CD14-positive monocyte (primary cell): ENCODE measurements at regions not wholly inside any gene's neighbourhood (a gene's known extent, or its start where the extent isn't known, plus 50 kb on each side); places are given as distances from the start of the nearest gene placed in this dataset.

Experiments used
- DNase-seq, 3 donors: peaks; one replicate each; pipeline ENCODE4 v3.0.0-alpha.2; 2011 to 2022
- H2AFZ ChIP-seq: 2 replicates; pipeline ENCODE4 v1.6.0; 2012; ENCODE audit warnings: mild to moderate bottlenecking, low read depth, low read length, inconsistent platforms; ENCODE audit not compliant: insufficient read depth, poor library complexity, severe bottlenecking
- H3K27ac ChIP-seq, 2 donors: 1 replicate in 1 of 2; 2 replicates in 1 of 2; pipeline ENCODE4 v1.5.1; 2012 to 2013; ENCODE audit warnings: low read length in 2 of 2, control low read depth in 1 of 2, inconsistent platforms in 1 of 2, low read depth in 1 of 2, mild to moderate bottlenecking in 1 of 2
- H3K27me3 ChIP-seq, 2 donors: one replicate each; pipeline versions ENCODE4 v1.6.0 to v1.6.1; 2011 to 2013; ENCODE audit warnings: low read length in 2 of 2; ENCODE audit not compliant: control insufficient read depth in 2 of 2, insufficient read depth in 2 of 2
- H3K36me3 ChIP-seq, 2 donors: replicated peaks in 1 of 2; 1 replicate in 1 of 2; 2 replicates in 1 of 2; pipeline versions ENCODE4 v1.5.1 to v1.6.1; 2012 to 2013; ENCODE audit warnings: low read length in 2 of 2, control low read depth in 1 of 2, inconsistent platforms in 1 of 2, mild to moderate bottlenecking in 1 of 2; ENCODE audit not compliant: insufficient read depth in 2 of 2, control insufficient read depth in 1 of 2
- H3K4me1 ChIP-seq, 2 donors: 1 replicate in 1 of 2; 2 replicates in 1 of 2; pipeline versions ENCODE4 v1.5.1 to v1.6.1; 2012 to 2013; ENCODE audit warnings: low read length in 2 of 2, control low read depth in 1 of 2, inconsistent platforms in 1 of 2, mild to moderate bottlenecking in 1 of 2, moderate library complexity in 1 of 2; ENCODE audit not compliant: insufficient read depth in 2 of 2, control insufficient read depth in 1 of 2
- H3K4me2 ChIP-seq: replicated peaks from 2 replicates; pipeline ENCODE3; 2012; ENCODE audit warnings: low read length, moderate library complexity, mild to moderate bottlenecking; ENCODE audit not compliant: poor library complexity, severe bottlenecking; ENCODE audit errors: extremely low read depth
- H3K4me3 ChIP-seq, 3 experiments: fragments of 200-600 bp in 1 of 3; sonication (generic) in 1 of 3; replicated peaks in 1 of 3; 1 replicate in 2 of 3; 2 replicates in 1 of 3; pipeline ENCODE4 v1.5.1; 2011 to 2013; ENCODE audit warnings: low read length in 3 of 3, mild to moderate bottlenecking in 3 of 3, control low read depth in 2 of 3, low read depth in 2 of 3, inconsistent platforms in 1 of 3, moderate library complexity in 1 of 3
- H3K79me2 ChIP-seq: 2 replicates; pipeline ENCODE4 v1.6.0; 2012; ENCODE audit warnings: mild to moderate bottlenecking, control low read depth, inconsistent platforms, low read length, moderate library complexity; ENCODE audit not compliant: insufficient read depth
- H3K9ac ChIP-seq: 2 replicates; pipeline ENCODE4 v1.6.0; 2017; ENCODE audit warnings: low read length, mild to moderate bottlenecking; ENCODE audit not compliant: insufficient read depth, poor library complexity, severe bottlenecking
- H3K9me3 ChIP-seq, 2 donors: replicated peaks in 1 of 2; 1 replicate in 1 of 2; 2 replicates in 1 of 2; pipeline versions ENCODE4 v1.5.1 to v1.6.1; 2012 to 2013; ENCODE audit warnings: low read length in 2 of 2, control low read depth in 1 of 2; ENCODE audit not compliant: control insufficient read depth in 1 of 2, insufficient read depth in 1 of 2
- H4K20me1 ChIP-seq: 2 replicates; pipeline ENCODE4 v1.6.0; 2012; ENCODE audit warnings: mild to moderate bottlenecking, low read length, control low read depth, moderate library complexity; ENCODE audit not compliant: insufficient read depth
- H3K27ac Mint-ChIP-seq, 7 donors: one replicate each; pipeline ENCODE4 v1.8.0; 2020; ENCODE audit warnings: mild to moderate bottlenecking in 7 of 7, mixed read lengths in 7 of 7, moderate library complexity in 6 of 7, inconsistent platforms in 2 of 7
- H3K27me3 Mint-ChIP-seq, 3 donors: one replicate each; pipeline ENCODE4 v1.8.0; 2021 to 2022; ENCODE audit warnings: low read depth in 3 of 3, mild to moderate bottlenecking in 3 of 3, mixed read lengths in 3 of 3, moderate library complexity in 3 of 3, inconsistent platforms in 1 of 3
- H3K36me3 Mint-ChIP-seq, 2 donors: one replicate each; pipeline ENCODE4 v1.8.0; 2020; ENCODE audit warnings: mixed read lengths in 2 of 2, inconsistent platforms in 1 of 2, mild to moderate bottlenecking in 1 of 2
- H3K4me1 Mint-ChIP-seq: one replicate; pipeline ENCODE4 v1.8.0; 2020; ENCODE audit warnings: mild to moderate bottlenecking, mixed read lengths
- H3K4me3 Mint-ChIP-seq, 2 donors: one replicate each; pipeline ENCODE4 v1.8.0; 2020; ENCODE audit warnings: mild to moderate bottlenecking in 2 of 2, mixed read lengths in 2 of 2, moderate library complexity in 1 of 2
- H3K9me3 Mint-ChIP-seq, 7 donors: one replicate each; pipeline ENCODE4 v1.8.0; 2020 to 2022; ENCODE audit warnings: mixed read lengths in 7 of 7, mild to moderate bottlenecking in 6 of 7, moderate library complexity in 6 of 7, inconsistent platforms in 2 of 7
- CTCF ChIP-seq: fragments of 200-600 bp; IDR thresholded peaks from one replicate; pipeline ENCODE4 v1.8.0; 2022; ENCODE audit warnings: antibody characterized with exemption, mild to moderate bottlenecking
- WGBS: methylation state at CpG from one replicate; pipeline ENCODE4 v1.1.5; 2013; ENCODE audit warnings: missing lambda C conversion rate; ENCODE audit not compliant: insufficient coverage; 5-methylcytosine and 5-hydroxymethylcytosine counted together
- intact Hi-C, 2 donors: fragments of 100-400 bp; cut with micrococcal nuclease; formaldehyde crosslinking; loops; one replicate each; pipeline versions ENCODE4 v1.15.0 to v1.15.1; 2023

GRCh38 chr16:87067003-87067556 lies 250.1 kb downstream of the C16orf95 start:
- DNase-seq: no peak
- H3K27ac Mint-ChIP-seq: peak overlapping the region in 1 of 7 donors; percentile 59
- peaks cover 24% of the 10 kb centered on the region for H3K4me1 Mint-ChIP-seq
- Histone ChIP-seq H3K9ac (no peak overlapping the region), H3K79me2 (no peaks in the 10 kb centered on the region), H3K4me3 (no peak overlapping the region), H4K20me1 (no peaks in the 10 kb centered on the region), H3K9me3 (no peaks in the 10 kb centered on the region), H3K36me3 (no peaks in the 10 kb centered on the region), H3K4me2 (no peak overlapping the region), H3K27me3 (no peaks in the 10 kb centered on the region), H3K27ac (no peak overlapping the region), H2AFZ (no peak overlapping the region), H3K4me1 (peaks cover 19 to 25% of the 10 kb centered on the region in 2 donors)
- no peaks in the 10 kb centered on the region for H3K36me3 Mint-ChIP-seq
- no peak overlapping the region for H3K4me3 Mint-ChIP-seq
- H3K27me3 Mint-ChIP-seq: peaks cover 8 to 21% (median 8%) of the 10 kb centered on the region in 3 donors
- TF ChIP-seq CTCF: no peak
- 92% methylated on average over 20 of the region's 24 CpGs for WGBS
- intact Hi-C loops: no loop called here
- H3K9me3 Mint-ChIP-seq: peaks cover 0 to 2% (median 0%) of the 10 kb centered on the region in 7 donors

- Histone ChIP-seq H3K27ac (no peak overlapping the region), H4K20me1 (no peaks in the 10 kb centered on the region), H3K9me3 (no peaks in the 10 kb centered on the region), H3K79me2 (no peaks in the 10 kb centered on the region), H3K4me1 (peaks cover 16% of the 10 kb centered on the region in 2 donors), H3K36me3 (no peaks in the 10 kb centered on the region), H3K9ac (no peak overlapping the region), H3K4me3 (no peak overlapping the region), H2AFZ (no peak overlapping the region), H3K4me2 (no peak overlapping the region), H3K27me3 (no peaks in the 10 kb centered on the region)
- peaks cover 0 to 2% (median 0%) of the 10 kb centered on the region in 7 donors for H3K9me3 Mint-ChIP-seq
- TF ChIP-seq CTCF: no peak
- H3K27me3 Mint-ChIP-seq: peaks cover 7 to 27% (median 8%) of the 10 kb centered on the region in 3 donors
- peaks cover 16% of the 10 kb centered on the region for H3K4me1 Mint-ChIP-seq
- WGBS: 97% methylated on average over 28 of the region's 40 CpGs
- no peak for DNase-seq
- no peak overlapping the region for H3K27ac Mint-ChIP-seq
- intact Hi-C loops: no loop called here
- H3K4me3 Mint-ChIP-seq: no peak overlapping the region
- H3K36me3 Mint-ChIP-seq: no peaks in the 10 kb centered on the region
Measured at GRCh38 chr16:87067836-87068761, 249.1 kb downstream of the C16orf95 start.
